B cell (primary cell): ENCODE measurements at regions not wholly inside any gene's neighbourhood (a gene's known extent, or its start where the extent isn't known, plus 50 kb on each side); places are given as distances from the start of the nearest gene placed in this dataset.

Experiments
- ATAC-seq: fragments of 200-7000 bp; cut with Tn5 transposase; one replicate; pipeline ENCODE4 v1.10.0; 2021; ENCODE audit warnings: low read depth, mild to moderate bottlenecking, moderate number of reproducible peaks, moderate library complexity
- CTCF ChIA-PET: fragments of 350-600 bp; sonication (Branson Sonifier 250); formaldehyde crosslinking; loops from one replicate; lab custom pipeline; 2021; ENCODE audit warnings: antibody characterized with exemption, inconsistent platforms; lab: Charles Lee
- POLR2A ChIA-PET: fragments of 350-600 bp; sonication (Branson Sonifier 250); formaldehyde crosslinking; loops from one replicate; lab custom pipeline; 2021; ENCODE audit warnings: antibody characterized with exemption; lab: Charles Lee
- DNase-seq: peaks from one replicate; pipeline ENCODE4 v3.0.0; 2013
- H2AFZ ChIP-seq: 2 replicates; pipeline ENCODE4 v1.6.1; 2012; ENCODE audit warnings: mild to moderate bottlenecking, low read depth, low read length; ENCODE audit not compliant: insufficient read depth, poor library complexity, severe bottlenecking
- H3K27ac ChIP-seq, 2 donors: 1 replicate in 1 of 2; 2 replicates in 1 of 2; pipeline ENCODE4 v1.5.1; 2012 to 2013; ENCODE audit warnings: low read length in 2 of 2, mild to moderate bottlenecking in 2 of 2, moderate library complexity in 1 of 2
- H3K27me3 ChIP-seq, 4 experiments: fragments of 200-600 bp in 1 of 4; sonication (generic) in 1 of 4; replicated peaks in 1 of 4; 1 replicate in 2 of 4; 2 replicates in 2 of 4; pipeline versions ENCODE4 v1.6.1 to v1.7.0; 2013 to 2016; ENCODE audit warnings: low read length in 3 of 4, mild to moderate bottlenecking in 2 of 4, mixed read lengths in 1 of 4, moderate library complexity in 1 of 4; ENCODE audit not compliant: insufficient read depth in 4 of 4, control insufficient read depth in 3 of 4; ENCODE audit errors: control extremely low read depth in 1 of 4
- H3K36me3 ChIP-seq, 2 experiments: replicated peaks in 1 of 2; 1 replicate in 1 of 2; 2 replicates in 1 of 2; pipeline versions ENCODE4 v1.6.1 to v1.7.1; 2013; ENCODE audit warnings: low read length in 1 of 2; ENCODE audit not compliant: insufficient read depth in 2 of 2, control insufficient read depth in 1 of 2; ENCODE audit errors: control extremely low read depth in 1 of 2, extremely low read depth in 1 of 2
- H3K4me1 ChIP-seq, 2 donors: fragments of 200-600 bp in 1 of 2; sonication (generic) in 1 of 2; 1 replicate in 1 of 2; 2 replicates in 1 of 2; pipeline versions ENCODE4 v1.5.1 to v1.6.1; 2013 to 2017; ENCODE audit warnings: low read length in 2 of 2; ENCODE audit not compliant: control insufficient read depth in 2 of 2, insufficient read depth in 2 of 2
- H3K4me2 ChIP-seq: replicated peaks from 2 replicates; pipeline ENCODE3; 2012; ENCODE audit warnings: mild to moderate bottlenecking, low read depth, low read length; ENCODE audit not compliant: poor library complexity, severe bottlenecking
- H3K4me3 ChIP-seq, 5 experiments: fragments of 200-600 bp in 1 of 5; sonication (generic) in 1 of 5; 1 replicate in 3 of 5; 2 replicates in 2 of 5; pipeline versions ENCODE4 v1.5.1 to v1.7.0; 2011 to 2016; ENCODE audit warnings: low read length in 4 of 5, mild to moderate bottlenecking in 4 of 5, low read depth in 2 of 5, control low read depth in 1 of 5, moderate library complexity in 1 of 5; ENCODE audit not compliant: insufficient read depth in 1 of 5; ENCODE audit errors: control extremely low read depth in 1 of 5, extremely low read depth in 1 of 5
- H3K79me2 ChIP-seq: fragments of 200-600 bp; sonication (generic); one replicate; pipeline ENCODE4 v1.6.0; 2016; ENCODE audit warnings: low read length; ENCODE audit not compliant: control insufficient read depth, insufficient read depth
- H3K9ac ChIP-seq: fragments of 200-600 bp; sonication (generic); 2 replicates; pipeline ENCODE4 v1.6.1; 2017; ENCODE audit warnings: mild to moderate bottlenecking, low read length, moderate library complexity
- H3K9me3 ChIP-seq, 3 donors: one replicate each; pipeline versions ENCODE4 v1.6.1 to v1.7.1; 2013; ENCODE audit warnings: low read length in 2 of 3; ENCODE audit not compliant: control insufficient read depth in 2 of 3, insufficient read depth in 1 of 3; ENCODE audit errors: control extremely low read depth in 1 of 3
- H4K20me1 ChIP-seq: 2 replicates; pipeline ENCODE4 v1.6.0; 2012; ENCODE audit warnings: mild to moderate bottlenecking, low read length; ENCODE audit not compliant: insufficient read depth, control insufficient read depth, poor library complexity, severe bottlenecking
- H3K27ac Mint-ChIP-seq: one replicate; pipeline ENCODE4 v1.8.0; 2021; ENCODE audit warnings: mixed read lengths
- H3K27me3 Mint-ChIP-seq: one replicate; pipeline ENCODE4 v1.8.0; 2021; ENCODE audit warnings: mixed read lengths
- H3K4me1 Mint-ChIP-seq: one replicate; pipeline ENCODE4 v1.8.0; 2021; ENCODE audit warnings: mixed read lengths
- H3K4me3 Mint-ChIP-seq: one replicate; pipeline ENCODE4 v1.8.0; 2021; ENCODE audit warnings: mixed read lengths
- H3K9me3 Mint-ChIP-seq: one replicate; pipeline ENCODE4 v1.8.0; 2022; ENCODE audit warnings: mixed read lengths; ENCODE audit not compliant: insufficient read depth
- EZH2 ChIP-seq: IDR thresholded peaks from 2 replicates; pipeline ENCODE4 v1.6.1; 2012; ENCODE audit warnings: borderline replicate concordance, low read depth, mild to moderate bottlenecking, moderate library complexity, low read length; ENCODE audit not compliant: insufficient read depth, poor library complexity, severe bottlenecking
- WGBS: methylation state at CpG from one replicate; pipeline ENCODE4 v1.1.5; 2013; ENCODE audit warnings: missing lambda C conversion rate; ENCODE audit not compliant: insufficient coverage; 5-methylcytosine and 5-hydroxymethylcytosine counted together
- intact Hi-C: fragments of 100-400 bp; cut with micrococcal nuclease; formaldehyde crosslinking; loops from one replicate; pipeline ENCODE4 v1.10.0; 2022
- TF ChIP-seq, protein P1 (sequence below): fragments of 200-600 bp; IDR thresholded peaks from one replicate; pipeline ENCODE4 v1.8.0; 2022; ENCODE audit warnings: antibody characterized with exemption, mild to moderate bottlenecking

DNA sequence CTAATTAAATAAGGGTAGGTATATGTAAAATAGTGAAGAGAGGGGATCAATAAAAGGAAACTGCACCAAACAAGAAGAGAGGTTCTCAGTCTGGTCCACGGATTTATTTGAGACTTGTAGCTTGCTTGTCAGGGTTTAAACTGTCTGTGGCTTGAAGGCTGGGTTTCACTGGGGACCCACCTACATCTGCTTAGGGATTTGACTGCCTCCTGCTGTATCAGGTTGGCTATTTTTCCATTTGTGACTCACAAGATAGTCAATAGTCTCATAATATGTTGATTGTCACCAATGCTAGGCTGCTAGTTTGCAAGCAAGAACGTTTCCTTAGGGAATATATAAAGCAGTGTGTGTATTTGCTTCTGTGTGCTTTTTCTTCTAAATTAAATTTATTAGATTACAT, 1950.7 kb upstream of the IGFBP7 start:
- ChIA-PET POLR2A (no interaction called here), CTCF (no interaction called here)
- no peaks in the 10 kb centered on the region for H3K4me1 ChIP-seq
- no peak for DNase-seq
- H3K36me3 ChIP-seq, result no peaks in the 10 kb centered on the region
- Mint-ChIP-seq H3K27ac (no peak overlapping the region), H3K4me3 (no peak overlapping the region), H3K9me3 (no peaks in the 10 kb centered on the region), H3K4me1 (no peaks in the 10 kb centered on the region), H3K27me3 (no peaks in the 10 kb centered on the region)
- no peaks in the 10 kb centered on the region for H4K20me1 ChIP-seq
- no peak overlapping the region for H3K4me2 ChIP-seq
- intact Hi-C loops, result no loop called here
- H3K4me3 ChIP-seq, result no peak overlapping the region
- peaks cover 0 to 7% (median 0%) of the 10 kb centered on the region in 3 donors for H3K9me3 ChIP-seq
- H2AFZ ChIP-seq, result no peak overlapping the region
- H3K27me3 ChIP-seq, result no peaks in the 10 kb centered on the region
- H3K79me2 ChIP-seq, result no peaks in the 10 kb centered on the region
- no peak for TF ChIP-seq EZH2
- TF ChIP-seq, protein P1, sequence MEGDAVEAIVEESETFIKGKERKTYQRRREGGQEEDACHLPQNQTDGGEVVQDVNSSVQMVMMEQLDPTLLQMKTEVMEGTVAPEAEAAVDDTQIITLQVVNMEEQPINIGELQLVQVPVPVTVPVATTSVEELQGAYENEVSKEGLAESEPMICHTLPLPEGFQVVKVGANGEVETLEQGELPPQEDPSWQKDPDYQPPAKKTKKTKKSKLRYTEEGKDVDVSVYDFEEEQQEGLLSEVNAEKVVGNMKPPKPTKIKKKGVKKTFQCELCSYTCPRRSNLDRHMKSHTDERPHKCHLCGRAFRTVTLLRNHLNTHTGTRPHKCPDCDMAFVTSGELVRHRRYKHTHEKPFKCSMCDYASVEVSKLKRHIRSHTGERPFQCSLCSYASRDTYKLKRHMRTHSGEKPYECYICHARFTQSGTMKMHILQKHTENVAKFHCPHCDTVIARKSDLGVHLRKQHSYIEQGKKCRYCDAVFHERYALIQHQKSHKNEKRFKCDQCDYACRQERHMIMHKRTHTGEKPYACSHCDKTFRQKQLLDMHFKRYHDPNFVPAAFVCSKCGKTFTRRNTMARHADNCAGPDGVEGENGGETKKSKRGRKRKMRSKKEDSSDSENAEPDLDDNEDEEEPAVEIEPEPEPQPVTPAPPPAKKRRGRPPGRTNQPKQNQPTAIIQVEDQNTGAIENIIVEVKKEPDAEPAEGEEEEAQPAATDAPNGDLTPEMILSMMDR, result no peak
- no peak overlapping the region for H3K9ac ChIP-seq
- WGBS, result no CpG with 5 or more reads among the region's 2 CpGs
- no peak for ATAC-seq
- no peak overlapping the region for H3K27ac ChIP-seq

- no CpG with 5 or more reads among the region's 4 CpGs for WGBS
- Histone ChIP-seq H3K27me3 (no peaks in the 10 kb centered on the region), H2AFZ (no peak overlapping the region), H3K79me2 (no peaks in the 10 kb centered on the region), H3K4me3 (no peak overlapping the region), H4K20me1 (no peaks in the 10 kb centered on the region), H3K9me3 (peaks cover 0 to 7% (median 0%) of the 10 kb centered on the region in 3 donors), H3K27ac (no peak overlapping the region), H3K36me3 (no peaks in the 10 kb centered on the region), H3K4me1 (no peaks in the 10 kb centered on the region), H3K4me2 (no peak overlapping the region), H3K9ac (no peak overlapping the region)
- no peaks in the 10 kb centered on the region for H3K27me3 Mint-ChIP-seq
- H3K4me1 Mint-ChIP-seq, result no peaks in the 10 kb centered on the region
- no peak overlapping the region for H3K4me3 Mint-ChIP-seq
- H3K9me3 Mint-ChIP-seq, result no peaks in the 10 kb centered on the region
- ChIA-PET CTCF (no interaction called here), POLR2A (no interaction called here)
- intact Hi-C loops, result no loop called here
- no peak for DNase-seq
- no peak for ATAC-seq
- H3K27ac Mint-ChIP-seq, result no peak overlapping the region
- TF ChIP-seq, protein P1, result no peak
- no peak for TF ChIP-seq EZH2
These were observed 1953.0 kb upstream of the IGFBP7 start for GRCh38 chr4:59063015-59063720.
